GM19351 (cell line): ENCODE measurements at regions not wholly inside any gene's neighbourhood (a gene's known extent, or its start where the extent isn't known, plus 50 kb on each side); places are given as distances from the start of the nearest gene placed in this dataset.

Source experiments
- ATAC-seq: cut with Tn5 transposase; IDR thresholded peaks from one replicate; pipeline ENCODE4 v1.9.1; 2021; ENCODE audit warnings: mild to moderate bottlenecking, moderate library complexity; ENCODE audit not compliant: unreplicated experiment

GRCh38 chr5:50963971-50964745, 297.7 kb downstream of the PARP8 start:
- ATAC-seq: no peak

GRCh38 chr5:50964746-50965653, 298.6 kb downstream of the PARP8 start:
- ATAC-seq: no peak

DNA sequence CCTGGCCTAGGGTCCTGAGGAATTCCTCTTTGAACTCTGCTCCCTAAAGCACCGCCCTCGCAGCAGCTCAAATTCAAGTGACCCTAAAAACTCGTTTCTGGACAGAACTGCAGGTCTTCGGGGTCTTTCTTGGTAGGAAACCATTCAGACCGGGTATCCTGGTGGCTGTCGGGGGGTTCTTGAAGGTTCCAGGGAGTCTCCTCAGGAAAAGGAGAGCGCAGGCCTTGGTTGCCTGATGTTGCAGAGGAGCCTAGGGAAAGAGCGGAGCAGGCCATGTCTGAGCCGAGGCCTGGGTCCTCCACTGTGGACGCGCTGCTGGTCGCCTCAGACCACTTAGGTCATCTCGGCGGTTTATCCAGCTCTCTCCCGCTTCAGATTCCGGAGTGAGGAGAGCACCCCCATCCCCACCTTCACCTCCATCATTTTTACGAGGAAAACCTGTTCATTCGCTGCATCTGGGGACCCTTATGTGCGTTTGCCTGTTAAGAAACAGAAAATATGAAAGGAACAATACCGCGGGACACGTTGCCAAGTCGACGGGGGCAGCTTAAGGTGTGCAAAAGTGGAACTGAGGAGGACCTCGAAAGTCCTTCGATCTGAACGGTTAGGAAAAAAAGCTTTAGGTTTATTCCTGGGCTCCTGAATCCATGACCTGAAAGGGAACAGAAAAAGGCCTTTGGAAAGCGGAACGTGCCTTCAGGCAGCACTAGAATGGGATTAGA, 299.4 kb downstream of the PARP8 start:
- no peak for ATAC-seq

GRCh38 chr5:50967009-50967562, 300.6 kb downstream of the PARP8 start:
- ATAC-seq: no peak

DNA sequence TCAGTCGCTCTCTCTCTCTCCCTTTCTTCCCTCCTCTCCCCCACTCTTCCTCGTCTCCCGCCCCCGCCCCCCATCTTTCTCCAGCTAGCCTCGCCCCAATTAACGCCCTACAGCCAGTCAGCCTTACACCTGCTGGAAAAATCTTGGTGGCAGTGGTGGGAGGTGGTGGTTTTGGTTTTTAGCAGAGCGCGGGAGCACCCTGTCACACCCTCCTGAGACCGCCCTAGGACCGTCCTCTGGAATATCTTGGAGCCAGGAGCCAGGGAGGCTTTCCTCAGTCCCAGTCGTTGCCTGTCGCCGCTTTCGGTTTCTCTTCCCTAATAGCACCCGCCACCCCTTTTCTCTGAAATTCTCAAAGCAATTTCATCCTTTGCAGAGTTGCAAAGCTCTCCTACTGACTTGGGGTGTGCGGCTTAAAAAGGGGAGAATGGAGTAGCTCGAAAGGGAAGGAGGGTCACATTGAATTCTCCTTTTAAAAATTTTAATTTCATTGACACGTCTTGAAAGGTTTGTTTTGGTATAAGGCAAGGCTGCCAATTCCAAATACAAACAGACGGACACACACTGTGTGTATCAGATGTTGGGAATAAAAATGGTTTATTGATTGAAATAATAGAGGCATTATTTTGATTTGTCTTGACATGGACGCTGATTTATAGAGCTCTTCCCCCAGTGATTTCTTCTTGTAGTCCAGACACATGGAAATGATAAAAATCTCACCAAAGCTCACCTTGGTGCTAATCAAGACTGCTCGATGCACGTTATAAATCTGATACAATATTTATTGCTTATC, 301.3 kb downstream of the PARP8 start:
- no peak for ATAC-seq

- ATAC-seq: no peak
Observed at GRCh38 chr5:50968356-50969149, 302.1 kb downstream of the PARP8 start.

- no peak for ATAC-seq
Observed at GRCh38 chr5:50969151-50970031, 303.0 kb downstream of the PARP8 start.

DNA sequence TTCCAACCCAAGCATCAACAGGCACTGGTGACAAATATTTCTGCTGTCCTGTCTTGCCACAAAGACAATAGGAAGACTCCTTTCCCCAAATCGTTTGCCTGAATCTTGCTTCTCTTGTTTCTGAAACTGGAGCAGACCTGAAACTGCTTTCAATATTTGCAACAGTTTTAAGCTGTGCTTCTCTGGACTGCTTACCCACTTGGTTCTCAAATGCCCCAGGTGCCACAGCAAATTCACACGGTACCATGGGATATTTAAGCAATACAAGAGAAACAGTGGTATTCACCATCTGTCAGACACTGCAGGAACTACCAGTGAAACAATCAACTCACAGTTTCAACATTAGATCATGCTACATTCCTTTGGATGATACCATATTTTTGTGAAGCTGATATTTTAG, 309.4 kb downstream of the PARP8 start:
- no peak for ATAC-seq

DNA sequence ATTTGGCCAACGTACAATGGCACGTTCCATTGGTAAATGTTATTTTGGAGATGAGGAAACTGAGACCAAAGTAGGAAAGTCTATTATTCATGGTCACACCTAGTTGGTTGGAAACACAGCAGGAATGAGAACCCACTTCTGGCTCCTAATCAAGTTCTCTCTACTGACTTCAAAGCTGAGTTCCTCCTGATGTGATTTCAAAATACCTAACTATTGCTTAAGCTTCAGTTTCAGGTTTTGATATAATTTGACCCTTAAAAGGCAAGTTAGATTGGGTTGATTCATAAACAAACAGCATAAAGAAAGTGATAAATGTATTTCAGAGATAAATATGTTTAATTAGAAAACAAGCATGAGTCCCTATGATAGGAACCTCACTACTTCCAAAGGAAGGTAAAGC, 312.5 kb downstream of the PARP8 start:
- no peak for ATAC-seq

GRCh38 chr5:50984640-50985039, 318.2 kb downstream of the PARP8 start:
- ATAC-seq: no peak

DNA sequence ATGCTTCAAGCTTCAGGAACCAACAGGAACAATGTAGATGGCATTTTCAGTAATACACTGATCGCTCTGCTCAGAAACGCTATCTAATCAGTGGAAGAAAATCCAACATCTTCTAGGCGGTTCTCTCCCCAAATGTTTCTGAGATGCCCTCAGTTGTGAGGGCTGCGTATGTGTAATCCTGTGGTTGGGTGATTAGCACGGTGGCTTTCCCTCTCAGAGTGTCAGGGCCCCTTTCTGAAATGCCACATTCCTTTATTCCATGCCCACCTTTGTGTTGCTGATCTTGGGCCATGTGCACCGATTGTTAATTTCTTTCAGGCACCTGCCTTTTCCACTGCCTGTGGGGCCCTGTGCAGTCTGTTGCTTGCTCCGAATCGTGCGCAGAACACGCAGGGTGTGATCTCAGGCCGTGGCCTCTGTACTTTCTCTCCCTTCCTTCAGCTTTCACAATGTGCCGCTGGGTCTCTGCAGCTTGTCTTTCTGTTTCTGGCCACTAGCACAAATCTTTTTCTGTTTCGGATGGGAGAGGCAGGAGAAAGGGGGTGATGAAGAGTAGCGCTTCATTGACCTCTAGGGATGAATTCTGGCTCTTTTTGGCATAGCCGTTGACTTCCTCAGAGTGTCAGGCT, 324.0 kb downstream of the PARP8 start:
- no peak for ATAC-seq

DNA sequence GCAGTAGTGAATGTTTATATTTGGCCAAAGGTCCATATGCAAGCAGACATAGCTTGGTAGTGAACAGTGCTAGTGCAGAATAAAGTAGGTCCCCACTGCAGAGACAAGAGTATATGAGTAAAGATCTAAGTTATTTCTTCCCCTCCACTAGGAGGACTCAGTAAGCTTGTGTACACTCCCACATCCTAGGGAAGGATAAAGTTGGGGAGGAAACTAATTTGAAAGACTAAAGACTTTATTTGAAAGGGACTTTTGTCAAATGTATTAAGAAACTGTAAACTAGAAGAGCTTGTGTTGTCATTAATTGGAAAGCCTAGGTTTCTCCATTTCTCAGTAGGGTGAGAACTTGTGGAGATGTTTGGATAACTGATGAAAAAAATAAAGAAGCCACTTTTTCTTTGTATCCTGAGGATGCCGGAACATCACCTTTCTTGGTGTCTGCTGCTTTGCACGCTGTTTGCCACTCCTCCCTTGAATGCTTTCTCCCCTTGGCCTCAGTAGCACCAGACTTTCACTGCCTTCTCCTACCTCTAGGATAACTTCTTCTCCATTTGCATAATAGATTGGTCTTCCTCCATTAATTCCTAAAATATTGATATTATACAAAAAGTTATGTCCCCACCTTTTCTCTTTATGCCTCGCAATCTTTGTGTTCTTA, 329.0 kb downstream of the PARP8 start:
- ATAC-seq: no peak

GRCh38 chr5:51001227-51001923, 334.9 kb downstream of the PARP8 start:
- no peak for ATAC-seq

- no peak for ATAC-seq
Observed at GRCh38 chr5:51002368-51002767, 335.9 kb downstream of the PARP8 start.

DNA sequence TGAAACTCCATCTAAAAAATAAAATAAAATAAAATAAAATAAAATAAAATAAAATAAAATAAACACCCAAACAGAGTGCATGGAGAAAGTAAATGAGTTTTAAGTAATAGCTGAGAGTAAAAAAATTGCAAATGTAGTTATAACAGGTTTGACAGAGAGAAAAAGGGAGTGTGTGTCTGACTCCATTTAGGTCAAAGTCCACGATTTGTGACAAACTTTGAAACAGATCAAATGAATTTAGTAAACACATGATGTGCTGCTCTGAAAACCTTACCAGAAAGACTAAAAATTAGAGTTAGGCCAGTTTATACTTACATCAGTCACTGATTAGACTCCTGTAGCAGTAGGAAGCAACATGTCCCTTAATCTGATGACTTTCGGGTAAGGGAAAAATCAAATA, 346.6 kb downstream of the PARP8 start:
- ATAC-seq: no peak

- no peak for ATAC-seq
Observed at GRCh38 chr5:51018423-51018822, 352.0 kb downstream of the PARP8 start.

DNA sequence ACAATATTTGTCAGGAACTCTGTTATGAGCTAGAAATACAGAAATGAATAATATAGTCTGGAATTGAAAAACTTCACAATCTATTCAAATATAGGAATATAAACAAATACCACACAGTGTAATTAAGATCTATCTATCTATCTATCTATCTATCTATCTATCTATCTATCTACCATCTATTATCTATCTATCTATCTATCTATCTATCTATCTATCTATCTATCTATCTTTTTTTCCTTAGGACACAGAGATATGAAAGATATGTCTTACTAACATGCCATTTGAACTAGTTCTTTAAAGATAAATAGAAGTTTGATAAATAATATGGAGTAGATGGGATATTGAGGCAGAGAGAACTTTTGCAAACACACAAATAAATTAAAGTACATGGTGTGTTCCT, 357.8 kb downstream of the PARP8 start:
- ATAC-seq: no peak
